Endothelial cell of hepatic sinusoid (primary cell): ENCODE measurements at regions not wholly inside any gene's neighbourhood (a gene's known extent, or its start where the extent isn't known, plus 50 kb on each side); places are given as distances from the start of the nearest gene placed in this dataset.

Experiments
- in situ Hi-C: cut with HindIII; loops from 2 replicates; pipeline ENCODE4 v1.10.0; 2017; ENCODE audit warnings: low sequenced_read_pairs

- in situ Hi-C loops, result no loop called here
Measured at GRCh38 chr2:134131681-134132489, 122.0 kb upstream of the MGAT5 start.

- in situ Hi-C loops, result no loop called here
Measured at GRCh38 chr2:134132490-134132857, 121.4 kb upstream of the MGAT5 start.

GRCh38 chr2:134133622-134134312, 120.1 kb upstream of the MGAT5 start:
- in situ Hi-C loops, result no loop called here

GRCh38 chr2:134134313-134134706, 119.6 kb upstream of the MGAT5 start:
- in situ Hi-C loops, result no loop called here

- in situ Hi-C loops, result no loop called here
Measured at GRCh38 chr2:134134827-134135226, 119.0 kb upstream of the MGAT5 start.

- in situ Hi-C loops, result no loop called here
Measured at GRCh38 chr2:134135793-134136192, 118.1 kb upstream of the MGAT5 start.

- in situ Hi-C loops, result no loop called here
Measured at GRCh38 chr2:134136731-134137130, 117.1 kb upstream of the MGAT5 start.

- in situ Hi-C loops, result no loop called here
Measured at GRCh38 chr2:134137182-134137611, 116.7 kb upstream of the MGAT5 start.

- in situ Hi-C loops, result no loop called here
Measured at GRCh38 chr2:134138115-134138514, 115.8 kb upstream of the MGAT5 start.

GRCh38 chr2:134139611-134140010, 114.3 kb upstream of the MGAT5 start:
- in situ Hi-C loops, result no loop called here

GRCh38 chr2:134140251-134140661, 113.6 kb upstream of the MGAT5 start:
- in situ Hi-C loops, result no loop called here

GRCh38 chr2:134141598-134142340, 112.1 kb upstream of the MGAT5 start:
- in situ Hi-C loops, result no loop called here

GRCh38 chr2:134142341-134142738, 111.5 kb upstream of the MGAT5 start:
- in situ Hi-C loops, result no loop called here

GRCh38 chr2:134142903-134143302, 111.0 kb upstream of the MGAT5 start:
- in situ Hi-C loops, result no loop called here

GRCh38 chr2:134143568-134143967, 110.3 kb upstream of the MGAT5 start:
- in situ Hi-C loops, result no loop called here

GRCh38 chr2:134144081-134144596, 109.7 kb upstream of the MGAT5 start:
- in situ Hi-C loops, result no loop called here

- in situ Hi-C loops, result loop anchor here (5.0 kb wide), 1 partner anchor 53 kb away; no protein-coding TSS in a partner anchor
Measured at GRCh38 chr2:134144651-134145050, 109.2 kb upstream of the MGAT5 start.

GRCh38 chr2:134145519-134145918, 108.4 kb upstream of the MGAT5 start:
- in situ Hi-C loops, result loop anchor here (5.0 kb wide), 1 partner anchor 52 kb away; no protein-coding TSS in a partner anchor

- in situ Hi-C loops, result loop anchor here (5.0 kb wide), 1 partner anchor 51 kb away; no protein-coding TSS in a partner anchor
Measured at GRCh38 chr2:134146161-134146560, 107.7 kb upstream of the MGAT5 start.

- in situ Hi-C loops, result loop anchor here (5.0 kb wide), 1 partner anchor 51 kb away; no protein-coding TSS in a partner anchor
Measured at GRCh38 chr2:134146620-134147019, 107.3 kb upstream of the MGAT5 start.

- in situ Hi-C loops, result loop anchor here (5.0 kb wide), 1 partner anchor 49 kb away; no protein-coding TSS in a partner anchor
Measured at GRCh38 chr2:134148172-134148571, 105.7 kb upstream of the MGAT5 start.
